Brain microvascular endothelial cell (primary cell): ENCODE measurements at regions not wholly inside any gene's neighbourhood (a gene's known extent, or its start where the extent isn't known, plus 50 kb on each side); places are given as distances from the start of the nearest gene placed in this dataset.

Experiments used
- DNase-seq: peaks from one replicate; pipeline ENCODE4 v3.0.0-alpha.2; 2020
- H3K27ac ChIP-seq: fragments of 250-450 bp; sonication (Bioruptor Pico); 2 replicates; pipeline ENCODE4 v1.5.1; 2020; ENCODE audit warnings: mild to moderate bottlenecking, moderate library complexity
- H3K27me3 ChIP-seq: fragments of 250-450 bp; sonication (Bioruptor Pico); replicated peaks from 2 replicates; pipeline ENCODE4 v1.5.1; 2020; ENCODE audit warnings: mild to moderate bottlenecking
- H3K36me3 ChIP-seq: fragments of 250-450 bp; sonication (Bioruptor Pico); replicated peaks from 2 replicates; pipeline ENCODE4 v1.5.1; 2020; ENCODE audit warnings: mild to moderate bottlenecking
- H3K4me3 ChIP-seq: 2 replicates; pipeline ENCODE4 v1.5.1; 2011; ENCODE audit warnings: low read depth, mild to moderate bottlenecking, control low read depth, low read length, moderate library complexity
- in situ Hi-C: cut with HindIII; loops from 2 replicates; pipeline ENCODE4 v1.10.0; 2017; ENCODE audit warnings: low sequenced_read_pairs, low pct_ligation_motif_present
- TF ChIP-seq, protein P1 (sequence below): IDR thresholded peaks from 2 replicates; pipeline ENCODE4 v1.5.1; 2011; ENCODE audit warnings: low read depth, mild to moderate bottlenecking, moderate library complexity, low read length, control low read depth, inconsistent platforms; ENCODE audit errors: missing control alignments

DNA sequence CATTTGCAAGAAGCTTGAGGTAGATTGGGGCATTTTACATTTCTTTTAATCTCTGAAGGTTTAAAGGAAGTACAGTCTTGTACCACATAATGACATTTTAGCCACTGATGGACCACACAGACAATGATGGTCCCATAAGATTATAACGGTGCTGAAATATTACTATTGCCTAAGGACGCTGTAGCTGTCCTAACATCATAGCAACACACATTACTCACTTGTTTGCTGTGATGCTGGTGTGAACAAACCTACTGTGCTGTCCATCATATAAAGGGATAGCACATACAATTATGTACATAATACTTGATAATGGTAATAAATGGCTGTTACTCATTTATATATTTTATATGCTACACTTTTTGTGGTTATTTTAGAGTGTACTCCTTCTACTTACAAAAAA lies 127.1 kb upstream of the CPNE8 start:
- in situ Hi-C loops = no loop called here
- Histone ChIP-seq H3K27me3 (no peaks in the 10 kb centered on the region), H3K36me3 (no peaks in the 10 kb centered on the region), H3K27ac (no peak overlapping the region), H3K4me3 (no peak overlapping the region)
- TF ChIP-seq, protein P1, sequence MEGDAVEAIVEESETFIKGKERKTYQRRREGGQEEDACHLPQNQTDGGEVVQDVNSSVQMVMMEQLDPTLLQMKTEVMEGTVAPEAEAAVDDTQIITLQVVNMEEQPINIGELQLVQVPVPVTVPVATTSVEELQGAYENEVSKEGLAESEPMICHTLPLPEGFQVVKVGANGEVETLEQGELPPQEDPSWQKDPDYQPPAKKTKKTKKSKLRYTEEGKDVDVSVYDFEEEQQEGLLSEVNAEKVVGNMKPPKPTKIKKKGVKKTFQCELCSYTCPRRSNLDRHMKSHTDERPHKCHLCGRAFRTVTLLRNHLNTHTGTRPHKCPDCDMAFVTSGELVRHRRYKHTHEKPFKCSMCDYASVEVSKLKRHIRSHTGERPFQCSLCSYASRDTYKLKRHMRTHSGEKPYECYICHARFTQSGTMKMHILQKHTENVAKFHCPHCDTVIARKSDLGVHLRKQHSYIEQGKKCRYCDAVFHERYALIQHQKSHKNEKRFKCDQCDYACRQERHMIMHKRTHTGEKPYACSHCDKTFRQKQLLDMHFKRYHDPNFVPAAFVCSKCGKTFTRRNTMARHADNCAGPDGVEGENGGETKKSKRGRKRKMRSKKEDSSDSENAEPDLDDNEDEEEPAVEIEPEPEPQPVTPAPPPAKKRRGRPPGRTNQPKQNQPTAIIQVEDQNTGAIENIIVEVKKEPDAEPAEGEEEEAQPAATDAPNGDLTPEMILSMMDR = no peak
- DNase-seq = no peak

DNA sequence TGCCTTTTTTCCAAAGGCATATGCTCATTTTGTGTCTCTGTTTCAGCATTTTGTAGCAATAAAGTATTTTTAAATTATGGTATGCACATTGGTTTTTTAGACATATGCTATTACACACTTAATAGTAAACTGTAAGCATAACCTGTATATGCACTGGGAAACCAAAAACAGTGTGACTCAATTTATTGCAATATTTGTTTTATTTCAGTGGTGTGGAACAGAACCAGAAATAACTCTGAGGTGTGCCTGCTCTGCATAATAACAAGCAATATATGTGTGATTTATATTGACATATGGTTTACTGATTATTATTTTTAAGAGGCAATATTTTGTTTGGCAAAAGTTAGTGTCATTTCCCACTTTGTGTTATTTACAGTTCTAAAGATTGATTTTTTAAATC lies 126.6 kb upstream of the CPNE8 start:
- no peak overlapping the region for H3K4me3 ChIP-seq

DNA sequence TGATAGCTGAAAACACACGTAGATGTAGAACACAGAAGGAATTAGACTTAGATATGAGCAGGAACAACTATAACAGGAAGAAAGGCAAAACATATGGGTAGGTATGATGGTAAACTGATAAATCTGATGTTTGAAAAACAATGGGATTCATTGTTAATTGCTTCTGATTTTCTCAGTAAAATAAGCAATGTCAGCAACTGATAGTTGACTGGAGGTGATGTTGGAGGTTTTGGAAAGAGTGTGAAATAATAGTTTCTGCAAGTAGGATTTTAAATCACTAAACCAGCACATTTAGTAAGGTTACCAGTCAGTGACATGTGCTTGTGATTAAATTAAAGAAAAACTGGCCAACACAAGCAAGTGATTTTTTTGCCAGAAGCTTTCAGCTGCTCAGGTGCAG lies 123.0 kb upstream of the CPNE8 start:
- TF ChIP-seq, protein P1 = no peak
- no peak overlapping the region for H3K4me3 ChIP-seq
- no peaks in the 10 kb centered on the region for H3K27me3 ChIP-seq
- in situ Hi-C loops = no loop called here
- H3K27ac ChIP-seq = no peak overlapping the region
- no peaks in the 10 kb centered on the region for H3K36me3 ChIP-seq
- DNase-seq = no peak

More for the DNA sequence above, 126.6 kb upstream of the CPNE8 start:
- H3K27ac ChIP-seq = no peak overlapping the region
- TF ChIP-seq, protein P1 = no peak
- no peak for DNase-seq
- H3K36me3 ChIP-seq = no peaks in the 10 kb centered on the region
- no peaks in the 10 kb centered on the region for H3K27me3 ChIP-seq
- in situ Hi-C loops = no loop called here

DNA sequence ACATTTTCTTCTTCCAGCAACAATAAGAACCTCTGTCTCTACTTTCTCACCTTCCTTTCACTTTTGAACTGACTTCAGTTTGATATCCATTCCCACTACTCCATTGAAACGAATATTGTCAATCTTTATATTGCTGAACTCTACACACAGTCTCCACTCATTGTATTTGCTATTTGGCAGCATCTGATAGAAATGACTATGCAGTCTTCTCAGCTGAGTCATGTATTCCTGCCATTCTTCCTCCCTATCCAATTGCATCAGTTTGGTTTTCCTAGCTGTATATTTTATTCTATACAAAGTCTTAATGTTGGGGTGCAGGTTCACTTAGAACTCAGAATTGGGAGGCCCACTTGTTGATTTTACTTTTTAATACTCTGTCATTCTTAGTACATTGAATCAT lies 107.5 kb upstream of the CPNE8 start:
- H3K27ac ChIP-seq = no peak overlapping the region
- TF ChIP-seq, protein P1 = no peak
- H3K4me3 ChIP-seq = no peak overlapping the region
- no peaks in the 10 kb centered on the region for H3K36me3 ChIP-seq
- DNase-seq = no peak
- no peaks in the 10 kb centered on the region for H3K27me3 ChIP-seq
- in situ Hi-C loops = no loop called here

DNA sequence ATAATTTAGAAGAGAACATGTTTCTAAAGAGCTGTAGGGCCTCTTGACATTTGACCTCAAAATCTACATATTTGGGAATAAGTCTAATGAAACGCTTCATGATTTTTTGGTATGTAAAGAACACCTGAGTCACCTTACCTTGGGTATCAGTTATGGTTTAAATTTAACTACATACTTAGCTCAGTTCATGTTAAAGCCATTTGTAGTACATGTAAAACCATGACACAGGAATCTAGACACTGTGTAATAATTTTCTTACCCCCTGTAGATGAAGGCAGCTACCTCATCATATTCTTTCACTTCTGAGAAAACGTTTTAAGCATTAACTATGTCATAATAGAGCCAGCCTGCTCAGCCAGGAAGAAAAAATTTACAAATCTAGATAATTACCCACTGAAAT lies 105.8 kb upstream of the CPNE8 start:
- Histone ChIP-seq H3K4me3 (no peak overlapping the region), H3K27me3 (no peaks in the 10 kb centered on the region), H3K36me3 (no peaks in the 10 kb centered on the region), H3K27ac (no peak overlapping the region)
- TF ChIP-seq, protein P1 = no peak
- DNase-seq = no peak
- in situ Hi-C loops = no loop called here

DNA sequence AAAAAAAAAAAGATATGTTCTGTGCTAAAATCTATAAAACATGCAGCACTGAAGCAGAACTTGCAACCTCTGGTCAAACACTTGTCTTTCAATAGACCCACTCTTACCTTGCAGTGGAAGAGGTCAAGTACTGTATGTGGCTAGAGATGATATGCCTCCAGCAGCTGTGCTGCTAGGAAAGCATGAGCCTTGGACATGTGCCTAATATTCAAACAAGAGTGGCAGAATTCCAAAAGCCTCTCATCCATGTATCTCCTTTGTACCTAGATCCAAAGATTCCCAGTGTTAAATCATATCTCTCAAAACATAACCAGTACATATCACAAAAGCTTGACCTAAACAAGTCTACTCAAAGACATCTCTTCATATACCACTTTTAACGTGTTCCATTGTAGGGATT lies 105.0 kb upstream of the CPNE8 start:
- no peak overlapping the region for H3K4me3 ChIP-seq
- H3K36me3 ChIP-seq = no peaks in the 10 kb centered on the region
- H3K27me3 ChIP-seq = no peaks in the 10 kb centered on the region
- TF ChIP-seq, protein P1 = no peak
- no peak for DNase-seq
- no peak overlapping the region for H3K27ac ChIP-seq
- in situ Hi-C loops = no loop called here
